22Rv1 (cell line): ENCODE measurements at regions not wholly inside any gene's neighbourhood (a gene's known extent, or its start where the extent isn't known, plus 50 kb on each side); places are given as distances from the start of the nearest gene placed in this dataset.

Experiments
- H3K27ac ChIP-seq: fragments of 450-650 bp; 2 replicates; pipeline ENCODE4 v1.5.1; 2017
- ZFX ChIP-seq: fragments of 450-650 bp; IDR thresholded peaks from 2 replicates; pipeline ENCODE4 v1.6.1; 2017; ENCODE audit warnings: antibody characterized with exemption, borderline replicate concordance
- TF ChIP-seq, protein P1 (sequence below): fragments of 450-650 bp; IDR thresholded peaks from 2 replicates; pipeline ENCODE4 v1.5.1; 2017; ENCODE audit warnings: mild to moderate bottlenecking

DNA sequence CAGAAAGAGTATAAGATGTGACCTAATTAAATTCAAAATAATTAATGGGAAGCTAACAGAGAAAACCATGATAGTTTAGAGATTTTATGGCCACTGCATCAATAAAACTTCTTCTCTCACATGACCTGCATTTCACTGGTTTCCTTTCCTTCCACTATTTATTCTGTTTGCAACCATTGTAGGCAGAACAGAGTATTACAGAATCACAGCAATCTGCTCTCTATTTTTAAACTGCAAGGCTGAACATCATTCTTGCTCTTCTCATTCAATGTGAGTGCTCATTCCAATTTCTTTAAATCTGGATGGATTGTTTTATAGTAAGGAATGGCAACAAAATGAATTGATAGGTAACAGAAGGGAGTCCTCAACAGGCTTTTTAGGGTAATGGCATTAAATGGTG is 715.5 kb upstream of the RAB6C start:
- no peak for TF ChIP-seq ZFX
- TF ChIP-seq, protein P1, sequence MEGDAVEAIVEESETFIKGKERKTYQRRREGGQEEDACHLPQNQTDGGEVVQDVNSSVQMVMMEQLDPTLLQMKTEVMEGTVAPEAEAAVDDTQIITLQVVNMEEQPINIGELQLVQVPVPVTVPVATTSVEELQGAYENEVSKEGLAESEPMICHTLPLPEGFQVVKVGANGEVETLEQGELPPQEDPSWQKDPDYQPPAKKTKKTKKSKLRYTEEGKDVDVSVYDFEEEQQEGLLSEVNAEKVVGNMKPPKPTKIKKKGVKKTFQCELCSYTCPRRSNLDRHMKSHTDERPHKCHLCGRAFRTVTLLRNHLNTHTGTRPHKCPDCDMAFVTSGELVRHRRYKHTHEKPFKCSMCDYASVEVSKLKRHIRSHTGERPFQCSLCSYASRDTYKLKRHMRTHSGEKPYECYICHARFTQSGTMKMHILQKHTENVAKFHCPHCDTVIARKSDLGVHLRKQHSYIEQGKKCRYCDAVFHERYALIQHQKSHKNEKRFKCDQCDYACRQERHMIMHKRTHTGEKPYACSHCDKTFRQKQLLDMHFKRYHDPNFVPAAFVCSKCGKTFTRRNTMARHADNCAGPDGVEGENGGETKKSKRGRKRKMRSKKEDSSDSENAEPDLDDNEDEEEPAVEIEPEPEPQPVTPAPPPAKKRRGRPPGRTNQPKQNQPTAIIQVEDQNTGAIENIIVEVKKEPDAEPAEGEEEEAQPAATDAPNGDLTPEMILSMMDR: no peak
- no peak overlapping the region for H3K27ac ChIP-seq

DNA sequence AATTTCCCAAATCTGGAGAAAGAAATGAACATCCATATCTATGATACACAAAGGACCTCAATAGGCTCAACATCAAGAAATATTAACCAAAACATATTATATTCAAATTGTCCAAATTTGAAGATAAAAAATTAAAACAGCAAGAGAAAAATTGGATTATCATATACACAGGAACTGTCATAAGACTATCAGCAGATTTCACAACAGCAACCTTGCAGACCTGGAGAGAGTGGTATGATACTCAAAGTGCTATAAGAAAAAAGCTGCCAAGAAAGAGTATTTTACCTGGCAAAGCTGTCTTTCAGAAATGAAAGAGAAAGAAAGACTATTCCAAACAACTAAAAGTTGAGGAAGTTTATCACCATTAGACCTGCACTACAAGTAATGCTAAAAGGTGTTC is 711.9 kb upstream of the RAB6C start:
- TF ChIP-seq, protein P1: no peak
- no peak for TF ChIP-seq ZFX
- H3K27ac ChIP-seq: no peak overlapping the region

DNA sequence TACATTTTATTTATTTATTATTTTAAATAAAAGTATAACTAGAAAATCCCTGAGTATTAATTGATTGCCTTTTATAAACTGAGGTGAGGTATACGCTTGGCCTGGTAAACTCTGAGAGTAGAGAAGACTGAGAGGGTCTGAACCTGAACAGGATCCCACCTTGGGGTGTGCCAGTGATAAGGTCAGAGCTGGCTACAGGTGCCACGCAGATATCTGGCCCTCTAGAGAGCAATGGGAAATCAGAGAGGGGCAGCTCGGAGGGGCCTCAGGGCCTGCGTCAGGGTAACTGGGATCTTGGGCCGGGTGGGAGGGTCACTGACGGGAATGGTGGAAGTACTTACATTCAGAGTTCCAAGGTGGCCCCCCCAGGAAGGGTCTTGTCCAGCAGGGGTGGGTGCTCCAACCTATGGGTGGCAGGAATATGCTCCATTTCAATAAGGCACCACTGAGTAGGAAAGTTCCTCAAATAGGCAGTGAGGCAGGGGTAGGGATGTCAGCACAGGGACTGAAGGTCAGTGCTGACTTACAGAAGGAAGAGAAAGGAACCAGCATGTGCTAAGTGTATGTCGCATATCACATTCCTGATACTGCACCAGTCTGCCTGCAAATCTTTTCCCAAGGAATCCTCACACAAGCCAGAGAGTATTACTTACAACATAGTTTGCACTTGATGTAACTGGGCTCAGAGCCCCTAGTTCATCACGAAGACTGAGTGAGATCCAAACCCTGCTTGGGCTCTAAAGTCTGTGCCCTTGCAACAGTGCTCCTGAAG is 706.0 kb upstream of the RAB6C start:
- TF ChIP-seq, protein P1: no peak
- TF ChIP-seq ZFX: no peak
- H3K27ac ChIP-seq: no peak overlapping the region

DNA sequence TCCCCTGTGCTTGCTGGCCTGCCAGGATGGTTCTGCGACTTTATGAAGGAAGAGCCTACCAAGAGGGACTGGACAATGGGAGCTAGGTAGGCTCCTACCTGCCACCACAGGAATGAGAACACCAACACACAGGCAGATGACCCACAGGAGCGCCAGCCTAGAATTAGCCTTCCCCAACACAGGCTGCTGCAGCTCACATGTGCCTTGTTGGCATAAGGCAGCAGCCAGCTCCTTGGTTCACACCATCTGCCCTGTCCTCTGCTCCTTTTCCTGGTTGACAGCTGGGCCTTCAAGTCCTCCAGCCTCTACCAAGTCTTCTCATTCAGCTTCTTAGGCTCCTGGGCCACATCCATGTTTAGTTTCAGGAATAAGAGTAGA is 705.4 kb upstream of the RAB6C start:
- TF ChIP-seq ZFX: no peak
- TF ChIP-seq, protein P1: no peak
- no peak overlapping the region for H3K27ac ChIP-seq

DNA sequence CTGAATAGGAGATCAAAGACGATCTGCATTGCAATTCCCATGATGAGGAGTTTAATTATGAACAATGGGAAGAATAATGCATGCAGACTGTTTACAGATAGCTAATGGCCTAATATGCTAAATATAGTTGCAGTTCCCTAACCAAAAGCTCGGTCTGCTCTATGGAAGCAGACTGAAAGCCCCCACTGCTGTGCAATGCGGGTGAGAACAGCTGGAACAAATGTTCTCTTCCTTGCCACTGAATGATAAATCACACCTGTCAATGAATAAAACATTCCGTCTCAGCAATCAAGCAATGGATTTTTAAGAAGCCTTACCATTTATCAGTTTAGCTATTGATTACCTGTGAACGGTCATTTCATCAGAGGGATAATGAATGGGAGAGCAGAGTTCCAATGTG is 704.5 kb upstream of the RAB6C start:
- no peak for TF ChIP-seq ZFX
- TF ChIP-seq, protein P1: no peak
- no peak overlapping the region for H3K27ac ChIP-seq

DNA sequence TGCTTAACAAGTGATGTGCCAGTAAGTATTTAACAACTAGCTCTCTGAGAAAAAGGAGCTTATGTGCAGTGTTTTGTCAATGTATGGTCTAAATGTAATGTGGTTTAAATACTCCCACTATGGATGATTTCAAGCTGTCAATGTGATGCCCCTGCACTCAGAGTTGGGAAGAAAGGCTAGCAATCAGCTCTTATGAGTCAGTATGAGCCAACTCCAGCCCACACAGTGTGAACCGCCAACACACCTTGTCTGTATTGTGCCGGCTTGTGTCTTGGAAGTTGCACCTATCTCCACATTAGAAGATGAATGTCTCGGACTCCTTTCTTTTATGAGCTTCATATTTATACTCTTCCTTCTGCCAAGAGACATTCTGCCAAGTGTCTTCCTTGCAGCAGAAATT is 703.8 kb upstream of the RAB6C start:
- no peak for TF ChIP-seq ZFX
- TF ChIP-seq, protein P1: no peak
- no peak overlapping the region for H3K27ac ChIP-seq

DNA sequence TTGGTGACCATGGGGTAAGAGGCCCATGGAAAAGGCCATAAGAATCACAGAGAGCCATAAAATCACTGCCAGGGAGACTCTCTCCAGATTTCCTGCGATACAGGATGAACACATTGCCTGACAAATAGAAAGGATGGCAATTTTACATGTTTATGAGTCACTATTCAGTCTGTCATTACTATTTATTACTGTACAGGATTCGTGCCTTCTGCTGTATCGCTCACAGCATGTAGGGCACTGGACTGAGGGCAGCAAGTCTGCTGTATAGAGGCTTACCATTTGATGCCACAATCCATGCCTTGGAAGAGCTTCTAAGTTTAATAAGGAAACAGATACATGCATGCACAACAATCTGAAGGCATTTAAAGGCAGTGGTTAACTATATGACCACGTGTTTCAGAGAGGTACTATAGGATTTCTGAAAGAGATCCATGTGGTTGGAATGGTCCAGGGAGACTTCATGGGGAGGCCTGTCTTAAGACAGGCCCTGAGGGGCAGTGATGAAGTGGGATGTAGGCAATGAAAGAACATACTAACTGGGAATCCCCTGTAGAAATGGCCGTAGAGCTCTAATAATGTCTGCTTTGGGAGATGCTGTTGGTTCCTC is 702.4 kb upstream of the RAB6C start:
- no peak for TF ChIP-seq ZFX
- TF ChIP-seq, protein P1: no peak
- no peak overlapping the region for H3K27ac ChIP-seq
